Activated B cell treated with CpG ODN at 0.5 μM for 24 hours (primary cell): ENCODE measurements at regions not wholly inside any gene's neighbourhood (a gene's known extent, or its start where the extent isn't known, plus 50 kb on each side); places are given as distances from the start of the nearest gene placed in this dataset.
A peak's percentile ranks its signal among the peaks of the same experiment; 100 is the strongest.

Experiments used
- ATAC-seq: fragments of 200-7000 bp; cut with Tn5 transposase; one replicate; pipeline ENCODE4 v1.10.0; 2021; ENCODE audit warnings: low read depth, mild to moderate bottlenecking, moderate library complexity
- CTCF ChIA-PET: fragments of 350-600 bp; sonication (Branson Sonifier 250); formaldehyde crosslinking; loops from one replicate; lab custom pipeline; 2021; ENCODE audit warnings: antibody characterized with exemption; lab: Charles Lee
- POLR2A ChIA-PET: fragments of 350-600 bp; sonication (Branson Sonifier 250); formaldehyde crosslinking; loops from one replicate; lab custom pipeline; 2021; ENCODE audit warnings: antibody characterized with exemption; lab: Charles Lee
- DNase-seq: peaks from one replicate; pipeline ENCODE4 v3.0.0; 2022
- H3K27ac Mint-ChIP-seq: one replicate; pipeline ENCODE4 v1.8.0; 2020; ENCODE audit warnings: mixed read lengths
- H3K27me3 Mint-ChIP-seq: one replicate; pipeline ENCODE4 v1.8.0; 2021; ENCODE audit warnings: mixed read lengths
- H3K36me3 Mint-ChIP-seq: one replicate; pipeline ENCODE4 v1.8.0; 2021; ENCODE audit warnings: low read depth, mixed read lengths
- H3K4me1 Mint-ChIP-seq: one replicate; pipeline ENCODE4 v1.8.0; 2021; ENCODE audit warnings: mixed read lengths
- H3K4me3 Mint-ChIP-seq: one replicate; pipeline ENCODE4 v1.8.0; 2020; ENCODE audit warnings: mild to moderate bottlenecking, mixed read lengths
- H3K9me3 Mint-ChIP-seq: one replicate; pipeline ENCODE4 v1.8.0; 2020; ENCODE audit warnings: mixed read lengths
- intact Hi-C: fragments of 100-400 bp; cut with micrococcal nuclease; formaldehyde crosslinking; loops from one replicate; pipeline ENCODE4 v1.15.1; 2024
- TF ChIP-seq, protein P1 (sequence below): fragments of 200-600 bp; IDR thresholded peaks from one replicate; pipeline ENCODE4 v1.8.0; 2022; ENCODE audit warnings: antibody characterized with exemption, mild to moderate bottlenecking

DNA sequence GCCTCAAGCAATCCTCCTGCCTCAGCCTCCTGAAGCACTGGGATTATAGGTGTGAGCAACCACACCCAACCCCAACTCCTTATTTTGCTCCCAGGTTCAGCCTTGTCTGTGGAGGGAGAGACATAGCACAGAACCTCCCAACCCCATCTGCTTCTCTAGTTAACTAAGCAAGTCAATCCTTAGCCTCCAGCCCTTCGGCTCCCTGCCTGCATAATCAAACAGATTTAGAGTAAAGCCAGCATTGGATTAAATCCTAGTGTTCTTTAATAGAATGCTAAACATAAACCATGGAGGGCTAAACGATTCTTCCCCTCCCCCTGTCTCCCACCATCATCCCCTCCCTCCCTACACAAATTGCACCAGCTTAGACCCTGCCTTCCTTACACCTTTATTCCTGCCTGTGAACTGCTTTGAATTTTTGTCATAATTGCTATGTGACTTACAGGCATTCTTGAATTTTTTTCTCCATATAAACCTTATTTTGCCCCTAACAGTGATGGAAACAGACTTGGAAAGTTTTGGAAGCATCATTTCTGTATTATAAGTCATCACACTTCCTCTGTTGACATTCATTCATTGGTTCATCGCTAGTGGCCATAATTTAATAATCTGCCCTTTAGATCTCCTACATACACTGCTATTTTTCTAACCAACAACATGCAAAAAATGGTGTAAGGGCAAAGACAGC lies 72.6 kb upstream of the TOMM7 start:
- POLR2A ChIA-PET, result no interaction called here
- H3K27me3 Mint-ChIP-seq, result peaks cover 9% of the 10 kb centered on the region
- no peak overlapping the region for H3K4me3 Mint-ChIP-seq
- H3K27ac Mint-ChIP-seq, result no peak overlapping the region
- H3K4me1 Mint-ChIP-seq, result no peaks in the 10 kb centered on the region
- no peaks in the 10 kb centered on the region for H3K36me3 Mint-ChIP-seq
- no peak for ATAC-seq
- CTCF ChIA-PET, result no interaction called here
- TF ChIP-seq, protein P1, sequence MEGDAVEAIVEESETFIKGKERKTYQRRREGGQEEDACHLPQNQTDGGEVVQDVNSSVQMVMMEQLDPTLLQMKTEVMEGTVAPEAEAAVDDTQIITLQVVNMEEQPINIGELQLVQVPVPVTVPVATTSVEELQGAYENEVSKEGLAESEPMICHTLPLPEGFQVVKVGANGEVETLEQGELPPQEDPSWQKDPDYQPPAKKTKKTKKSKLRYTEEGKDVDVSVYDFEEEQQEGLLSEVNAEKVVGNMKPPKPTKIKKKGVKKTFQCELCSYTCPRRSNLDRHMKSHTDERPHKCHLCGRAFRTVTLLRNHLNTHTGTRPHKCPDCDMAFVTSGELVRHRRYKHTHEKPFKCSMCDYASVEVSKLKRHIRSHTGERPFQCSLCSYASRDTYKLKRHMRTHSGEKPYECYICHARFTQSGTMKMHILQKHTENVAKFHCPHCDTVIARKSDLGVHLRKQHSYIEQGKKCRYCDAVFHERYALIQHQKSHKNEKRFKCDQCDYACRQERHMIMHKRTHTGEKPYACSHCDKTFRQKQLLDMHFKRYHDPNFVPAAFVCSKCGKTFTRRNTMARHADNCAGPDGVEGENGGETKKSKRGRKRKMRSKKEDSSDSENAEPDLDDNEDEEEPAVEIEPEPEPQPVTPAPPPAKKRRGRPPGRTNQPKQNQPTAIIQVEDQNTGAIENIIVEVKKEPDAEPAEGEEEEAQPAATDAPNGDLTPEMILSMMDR, result no peak
- no peaks in the 10 kb centered on the region for H3K9me3 Mint-ChIP-seq
- intact Hi-C loops, result no loop called here
- no peak for DNase-seq

DNA sequence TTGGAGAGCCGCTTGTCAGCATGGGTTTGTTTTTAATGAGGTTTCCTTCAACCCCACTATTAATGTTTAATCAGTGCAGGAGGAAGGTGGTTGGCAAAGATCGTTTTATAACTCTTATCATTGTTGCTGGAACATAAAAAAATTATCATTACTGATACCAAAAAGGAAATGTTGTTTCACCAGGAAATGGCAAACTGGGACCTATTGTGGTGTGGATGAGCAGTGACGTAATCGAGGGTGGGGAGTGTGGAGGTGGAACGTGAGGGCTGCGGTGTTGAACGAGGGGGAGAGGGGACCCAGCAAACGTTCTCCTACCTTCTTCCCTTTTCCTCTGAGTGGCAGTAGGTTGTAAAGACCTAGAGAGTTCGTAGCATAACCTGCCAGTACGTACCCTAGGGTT lies 71.9 kb upstream of the TOMM7 start:
- Mint-ChIP-seq H3K9me3 (no peaks in the 10 kb centered on the region), H3K27me3 (peaks cover 9% of the 10 kb centered on the region), H3K4me1 (no peaks in the 10 kb centered on the region), H3K4me3 (no peak overlapping the region), H3K27ac (no peak overlapping the region), H3K36me3 (no peaks in the 10 kb centered on the region)
- ChIA-PET CTCF (no interaction called here), POLR2A (no interaction called here)
- intact Hi-C loops, result no loop called here
- DNase-seq (no peak), ATAC-seq (no peak)
- TF ChIP-seq, protein P1, result no peak

DNA sequence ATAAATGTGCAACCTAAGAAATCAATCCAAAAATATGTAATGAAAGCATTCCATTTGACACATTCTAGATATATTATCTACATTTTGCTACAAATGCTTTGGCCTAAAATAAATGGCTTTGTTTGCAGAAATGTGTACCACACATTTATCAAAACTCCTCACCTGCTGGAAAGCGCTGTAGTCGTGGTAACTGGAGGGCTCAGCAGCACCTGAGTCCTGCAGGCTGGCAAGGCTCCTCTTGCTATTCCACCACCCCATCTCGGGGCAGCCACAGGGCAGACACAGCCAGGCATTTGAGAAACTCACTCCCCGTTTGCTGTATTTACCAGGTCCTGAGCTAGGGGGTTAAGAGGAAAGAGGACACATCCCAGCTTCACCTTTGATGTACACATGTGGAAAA lies 68.1 kb upstream of the TOMM7 start:
- no peak for ATAC-seq
- H3K4me1 Mint-ChIP-seq, result peaks cover 7% of the 10 kb centered on the region
- intact Hi-C loops, result no loop called here
- H3K27me3 Mint-ChIP-seq, result peaks cover 9% of the 10 kb centered on the region
- H3K27ac Mint-ChIP-seq, result no peak overlapping the region
- H3K36me3 Mint-ChIP-seq, result no peaks in the 10 kb centered on the region
- DNase-seq, result no peak
- CTCF ChIA-PET, result no interaction called here
- POLR2A ChIA-PET, result no interaction called here
- H3K4me3 Mint-ChIP-seq, result no peak overlapping the region
- no peaks in the 10 kb centered on the region for H3K9me3 Mint-ChIP-seq
- TF ChIP-seq, protein P1, result no peak

DNA sequence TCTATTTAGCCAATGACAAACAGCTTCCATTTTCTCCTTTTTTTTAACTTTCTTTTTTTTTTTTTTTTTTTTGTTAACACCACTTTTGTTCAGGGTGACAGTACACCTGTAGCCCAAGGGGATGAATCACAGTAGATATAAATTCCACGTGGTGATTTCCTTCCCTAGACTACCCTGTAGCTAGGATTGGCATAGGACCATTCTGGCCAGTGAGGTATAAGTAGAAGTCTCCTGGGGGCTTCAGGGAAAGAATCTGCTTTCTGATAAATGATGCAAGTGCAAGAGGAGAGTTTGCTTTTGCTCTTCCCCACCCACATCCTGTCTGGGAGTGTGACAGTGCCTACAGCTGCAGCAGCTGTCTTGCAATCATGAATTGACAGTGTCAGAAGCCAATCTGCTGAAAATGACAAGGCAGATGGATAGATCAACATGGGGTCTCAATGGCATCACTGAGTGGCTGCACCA lies 63.2 kb upstream of the TOMM7 start:
- H3K9me3 Mint-ChIP-seq, result no peaks in the 10 kb centered on the region
- TF ChIP-seq, protein P1, result no peak
- no peaks in the 10 kb centered on the region for H3K36me3 Mint-ChIP-seq
- no peaks in the 10 kb centered on the region for H3K27me3 Mint-ChIP-seq
- peaks cover 18% of the 10 kb centered on the region for H3K4me1 Mint-ChIP-seq
- ChIA-PET POLR2A (interaction anchor here (0.7 to 1.8 kb wide), 5 partner anchors 26 to 1935 kb away, joined by 5 to 11 read pairs (median 6); partner anchors contain the start of gene KLHL7), CTCF (no interaction called here)
- intact Hi-C loops, result loop anchor here (1.0 kb wide), 2 partner anchors 20 to 33 kb away; no protein-coding TSS in a partner anchor
- H3K4me3 Mint-ChIP-seq, result peak overlapping the region; percentile 39
- peak overlapping the region; percentile 84 for H3K27ac Mint-ChIP-seq
- ATAC-seq, result peak; percentile 84
- no peak for DNase-seq

DNA sequence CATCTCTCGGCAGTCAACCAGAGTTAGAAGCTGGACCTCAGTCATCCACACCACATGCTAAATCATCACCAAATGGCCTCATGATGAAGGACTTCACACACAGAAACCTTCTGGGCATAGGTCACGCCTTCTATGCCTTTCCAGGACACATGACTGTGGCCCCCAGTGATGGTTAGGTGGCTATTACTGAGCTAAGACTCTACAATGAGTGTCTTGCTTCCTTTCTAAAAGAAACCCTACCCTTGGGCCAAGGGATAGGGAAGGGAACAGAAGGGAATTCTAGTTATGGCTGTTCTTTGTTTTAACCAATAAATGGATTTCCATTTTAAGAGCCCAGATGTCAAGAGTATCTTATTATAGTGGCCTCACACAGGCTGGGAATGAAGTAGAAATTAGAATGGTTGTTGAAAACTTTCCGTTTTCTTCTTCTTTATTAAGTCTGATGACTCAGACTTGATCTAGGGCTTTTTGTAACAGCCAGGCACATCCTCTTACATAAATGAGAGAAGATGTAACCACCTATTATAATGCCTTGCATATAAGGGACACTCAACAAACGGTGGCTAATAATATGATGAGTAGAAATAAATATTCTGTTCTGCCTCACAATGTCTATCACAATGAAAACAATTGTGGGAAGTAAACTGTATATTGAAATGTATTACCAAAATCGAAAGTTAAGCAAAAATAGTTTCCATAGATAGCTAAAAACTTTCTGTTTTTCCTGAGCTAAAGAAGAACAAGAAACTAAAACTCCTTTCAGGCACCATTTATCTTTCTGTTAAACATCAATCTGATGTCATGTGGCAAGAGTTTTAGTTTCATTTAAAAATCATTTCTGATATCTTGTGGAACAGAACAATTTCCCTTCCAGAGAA lies 62.5 kb upstream of the TOMM7 start:
- no peak for DNase-seq
- H3K27ac Mint-ChIP-seq, result peak overlapping the region; percentile 84
- H3K36me3 Mint-ChIP-seq, result no peaks in the 10 kb centered on the region
- ChIA-PET POLR2A (interaction anchor here (0.7 to 1.8 kb wide), 5 partner anchors 25 to 1936 kb away, joined by 5 to 11 read pairs (median 6); partner anchors contain the start of gene KLHL7), CTCF (no interaction called here)
- H3K4me1 Mint-ChIP-seq, result peaks cover 18% of the 10 kb centered on the region
- intact Hi-C loops, result loop anchor here (1.0 kb wide), 2 partner anchors 19 to 32 kb away; no protein-coding TSS in a partner anchor
- no peak overlapping the region for H3K4me3 Mint-ChIP-seq
- no peaks in the 10 kb centered on the region for H3K9me3 Mint-ChIP-seq
- no peaks in the 10 kb centered on the region for H3K27me3 Mint-ChIP-seq
- ATAC-seq, result peak; percentile 49
- TF ChIP-seq, protein P1, result no peak
